ENCODE measurements at regions not wholly inside any gene's neighbourhood (a gene's known extent, or its start where the extent isn't known, plus 50 kb on each side); places are given as distances from the start of the nearest gene placed in this dataset.

DNA sequence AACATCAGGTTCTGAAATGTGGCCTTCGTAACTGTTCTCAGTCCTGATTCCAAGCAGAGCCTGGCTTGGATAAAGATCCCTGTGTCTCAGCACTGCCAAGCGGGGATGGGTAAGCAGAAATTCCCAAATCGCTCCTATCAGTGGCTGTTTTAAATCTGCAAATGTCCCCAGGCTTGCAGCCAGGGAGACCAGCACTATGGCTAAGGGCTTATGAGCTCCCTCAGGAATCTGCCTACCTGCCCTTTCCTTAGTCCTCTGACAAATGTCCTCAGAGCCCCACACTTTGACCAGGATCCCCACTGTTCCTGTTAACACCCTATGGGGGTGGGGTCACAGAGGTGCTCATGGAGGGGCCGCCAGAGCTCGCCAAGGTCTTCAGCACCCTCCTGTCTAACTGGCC is 1062.8 kb downstream of the UQCRFS1 start:
- TF ChIP-seq, protein P1, sequence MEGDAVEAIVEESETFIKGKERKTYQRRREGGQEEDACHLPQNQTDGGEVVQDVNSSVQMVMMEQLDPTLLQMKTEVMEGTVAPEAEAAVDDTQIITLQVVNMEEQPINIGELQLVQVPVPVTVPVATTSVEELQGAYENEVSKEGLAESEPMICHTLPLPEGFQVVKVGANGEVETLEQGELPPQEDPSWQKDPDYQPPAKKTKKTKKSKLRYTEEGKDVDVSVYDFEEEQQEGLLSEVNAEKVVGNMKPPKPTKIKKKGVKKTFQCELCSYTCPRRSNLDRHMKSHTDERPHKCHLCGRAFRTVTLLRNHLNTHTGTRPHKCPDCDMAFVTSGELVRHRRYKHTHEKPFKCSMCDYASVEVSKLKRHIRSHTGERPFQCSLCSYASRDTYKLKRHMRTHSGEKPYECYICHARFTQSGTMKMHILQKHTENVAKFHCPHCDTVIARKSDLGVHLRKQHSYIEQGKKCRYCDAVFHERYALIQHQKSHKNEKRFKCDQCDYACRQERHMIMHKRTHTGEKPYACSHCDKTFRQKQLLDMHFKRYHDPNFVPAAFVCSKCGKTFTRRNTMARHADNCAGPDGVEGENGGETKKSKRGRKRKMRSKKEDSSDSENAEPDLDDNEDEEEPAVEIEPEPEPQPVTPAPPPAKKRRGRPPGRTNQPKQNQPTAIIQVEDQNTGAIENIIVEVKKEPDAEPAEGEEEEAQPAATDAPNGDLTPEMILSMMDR (conservative IDR thresholded peaks at IDR 0.05; ENCODE audit: low read length) = no peak
- TF ChIP-seq EZH2phosphoT487 (IDR thresholded peaks at IDR 0.05; ENCODE audit: borderline replicate concordance) = no peak

All from Loucy (cell line).